ENCODE measurements at regions not wholly inside any gene's neighbourhood (a gene's known extent, or its start where the extent isn't known, plus 50 kb on each side); places are given as distances from the start of the nearest gene placed in this dataset.

DNA sequence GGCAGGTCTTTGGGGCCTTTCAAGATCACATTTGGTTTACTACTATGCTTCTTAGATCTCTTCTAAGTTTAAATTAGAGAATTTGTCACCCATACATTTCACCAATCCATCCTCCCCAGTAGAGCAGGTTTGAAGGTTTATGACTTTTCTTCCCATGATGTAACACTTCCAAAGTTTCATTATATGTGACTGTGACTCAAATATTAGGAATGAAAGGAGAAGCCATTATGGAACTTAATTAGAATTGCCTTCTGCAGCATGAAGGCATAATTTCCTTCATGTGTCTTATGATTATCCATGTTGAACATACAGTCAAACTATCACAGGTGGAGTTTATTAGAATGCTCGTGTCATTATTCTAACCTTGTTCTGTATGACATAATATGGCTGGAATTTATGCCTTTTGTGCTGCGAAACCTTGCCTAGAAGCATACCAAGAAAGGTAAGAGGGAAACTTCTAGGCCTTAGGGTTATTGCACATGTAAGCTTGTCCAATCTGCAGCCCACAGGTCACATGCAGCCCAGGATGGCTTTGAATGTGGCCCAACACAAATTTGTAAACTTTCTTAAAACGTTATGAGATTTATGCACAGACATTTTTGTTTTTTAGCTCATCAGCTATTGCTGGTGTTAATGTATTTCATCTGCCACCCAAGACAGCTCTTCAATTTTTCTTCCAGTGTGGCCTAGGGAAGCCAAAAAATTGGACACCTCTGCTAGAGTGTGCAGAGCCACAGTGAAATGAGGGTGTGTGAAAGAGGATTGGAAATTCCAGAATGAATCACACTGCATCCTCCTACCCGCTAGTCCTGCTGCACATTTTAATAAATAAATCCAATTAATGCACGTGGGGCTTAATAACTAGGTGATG is 133.6 kb downstream of the TMEM26 start:
- Histone ChIP-seq H3K79me2 (ENCODE audit: insufficient read depth, low read length) (no peaks in the 10 kb centered on the region), H3K4me3 (replicated peaks in 1 of 3; ENCODE audit: low read depth in 2 of 3, low read length in 3 of 3) (no peak overlapping the region), H3K9ac (ENCODE audit: insufficient read depth, low read length, poor library complexity, severe bottlenecking) (no peak overlapping the region), H2AFZ (ENCODE audit: insufficient read depth, low read depth, low read length, poor library complexity, severe bottlenecking) (no peak overlapping the region), H3K9me3 (replicated peaks in 1 of 2; ENCODE audit: control insufficient read depth in 1 of 2, insufficient read depth in 1 of 2, low read length in 2 of 2) (no peaks in the 10 kb centered on the region), H4K20me1 (ENCODE audit: insufficient read depth, low read length) (no peaks in the 10 kb centered on the region), H3K36me3 (replicated peaks in 1 of 2; ENCODE audit: control insufficient read depth in 1 of 2, insufficient read depth in 2 of 2, low read length in 2 of 2) (no peaks in the 10 kb centered on the region), H3K27ac (ENCODE audit: low read depth in 1 of 2, low read length in 2 of 2) (no peak overlapping the region), H3K4me1 (ENCODE audit: control insufficient read depth in 1 of 2, insufficient read depth in 2 of 2, low read length in 2 of 2) (no peaks in the 10 kb centered on the region), H3K4me2 (replicated peaks; ENCODE audit: extremely low read depth, low read length, poor library complexity, severe bottlenecking) (no peak overlapping the region), H3K27me3 (ENCODE audit: control insufficient read depth in 2 of 2, insufficient read depth in 2 of 2, low read length in 2 of 2) (no peaks in the 10 kb centered on the region)
- 60% methylated on average over 1 of the region's 5 CpGs for WGBS (ENCODE audit: insufficient coverage)
- Mint-ChIP-seq H3K4me3 (no peak overlapping the region), H3K9me3 (peaks cover 0 to 1% (median 0%) of the 10 kb centered on the region in 7 donors), H3K4me1 (no peaks in the 10 kb centered on the region), H3K36me3 (no peaks in the 10 kb centered on the region), H3K27ac (no peak overlapping the region), H3K27me3 (ENCODE audit: low read depth in 3 of 3) (peaks cover 0 to 1% (median under 1%) of the 10 kb centered on the region in 3 donors)
- TF ChIP-seq, protein P1, sequence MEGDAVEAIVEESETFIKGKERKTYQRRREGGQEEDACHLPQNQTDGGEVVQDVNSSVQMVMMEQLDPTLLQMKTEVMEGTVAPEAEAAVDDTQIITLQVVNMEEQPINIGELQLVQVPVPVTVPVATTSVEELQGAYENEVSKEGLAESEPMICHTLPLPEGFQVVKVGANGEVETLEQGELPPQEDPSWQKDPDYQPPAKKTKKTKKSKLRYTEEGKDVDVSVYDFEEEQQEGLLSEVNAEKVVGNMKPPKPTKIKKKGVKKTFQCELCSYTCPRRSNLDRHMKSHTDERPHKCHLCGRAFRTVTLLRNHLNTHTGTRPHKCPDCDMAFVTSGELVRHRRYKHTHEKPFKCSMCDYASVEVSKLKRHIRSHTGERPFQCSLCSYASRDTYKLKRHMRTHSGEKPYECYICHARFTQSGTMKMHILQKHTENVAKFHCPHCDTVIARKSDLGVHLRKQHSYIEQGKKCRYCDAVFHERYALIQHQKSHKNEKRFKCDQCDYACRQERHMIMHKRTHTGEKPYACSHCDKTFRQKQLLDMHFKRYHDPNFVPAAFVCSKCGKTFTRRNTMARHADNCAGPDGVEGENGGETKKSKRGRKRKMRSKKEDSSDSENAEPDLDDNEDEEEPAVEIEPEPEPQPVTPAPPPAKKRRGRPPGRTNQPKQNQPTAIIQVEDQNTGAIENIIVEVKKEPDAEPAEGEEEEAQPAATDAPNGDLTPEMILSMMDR (IDR thresholded peaks at IDR 0.05), result no peak
- intact Hi-C loops (cut with micrococcal nuclease), result no loop called here
- peak in 1 of 3 donors; percentile 5 for DNase-seq

DNA sequence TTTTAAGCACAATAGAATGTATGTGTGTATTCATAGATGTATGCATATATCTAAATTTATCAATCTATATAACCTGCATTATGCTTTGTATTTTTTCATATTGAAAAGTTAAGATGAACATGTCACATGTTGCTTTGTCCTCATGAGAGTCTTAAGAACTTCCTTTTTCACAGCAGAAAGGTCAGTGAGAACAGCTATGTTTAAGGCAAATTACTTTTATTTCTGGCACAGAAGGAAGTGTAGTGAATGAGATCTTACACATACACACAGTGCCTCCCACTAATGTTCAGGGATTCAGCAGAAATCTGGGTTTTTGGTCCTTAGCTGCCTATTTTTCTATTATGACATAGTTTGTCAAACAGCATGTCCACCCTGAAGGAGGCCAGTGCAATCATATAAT is 134.8 kb downstream of the TMEM26 start:
- no peak overlapping the region for H3K4me3 ChIP-seq (replicated peaks in 1 of 3; ENCODE audit: low read depth in 2 of 3, low read length in 3 of 3)
- no peaks in the 10 kb centered on the region for H3K79me2 ChIP-seq (ENCODE audit: insufficient read depth, low read length)
- no peak overlapping the region for H3K4me3 Mint-ChIP-seq

More for the DNA sequence above, 134.8 kb downstream of the TMEM26 start:
- DNase-seq, result no peak
- H3K27me3 Mint-ChIP-seq (ENCODE audit: low read depth in 3 of 3), result no peaks in the 10 kb centered on the region
- Histone ChIP-seq H4K20me1 (ENCODE audit: insufficient read depth, low read length) (no peaks in the 10 kb centered on the region), H3K36me3 (replicated peaks in 1 of 2; ENCODE audit: control insufficient read depth in 1 of 2, insufficient read depth in 2 of 2, low read length in 2 of 2) (no peaks in the 10 kb centered on the region), H3K9ac (ENCODE audit: insufficient read depth, low read length, poor library complexity, severe bottlenecking) (no peak overlapping the region), H3K4me1 (ENCODE audit: control insufficient read depth in 1 of 2, insufficient read depth in 2 of 2, low read length in 2 of 2) (no peaks in the 10 kb centered on the region), H3K27ac (ENCODE audit: low read depth in 1 of 2, low read length in 2 of 2) (no peak overlapping the region), H2AFZ (ENCODE audit: insufficient read depth, low read depth, low read length, poor library complexity, severe bottlenecking) (no peak overlapping the region), H3K4me2 (replicated peaks; ENCODE audit: extremely low read depth, low read length, poor library complexity, severe bottlenecking) (no peak overlapping the region), H3K27me3 (ENCODE audit: control insufficient read depth in 2 of 2, insufficient read depth in 2 of 2, low read length in 2 of 2) (no peaks in the 10 kb centered on the region), H3K9me3 (replicated peaks in 1 of 2; ENCODE audit: control insufficient read depth in 1 of 2, insufficient read depth in 1 of 2, low read length in 2 of 2) (no peaks in the 10 kb centered on the region)
- intact Hi-C loops (cut with micrococcal nuclease), result no loop called here
- no peak overlapping the region for H3K27ac Mint-ChIP-seq
- H3K9me3 Mint-ChIP-seq, result peaks cover 0 to 1% (median 0%) of the 10 kb centered on the region in 7 donors
- no peaks in the 10 kb centered on the region for H3K36me3 Mint-ChIP-seq
- TF ChIP-seq, protein P1 (IDR thresholded peaks at IDR 0.05), result no peak
- H3K4me1 Mint-ChIP-seq, result peaks cover 4% of the 10 kb centered on the region

Measured in CD14-positive monocyte (primary cell).